GM12892 (cell line): ENCODE measurements at regions not wholly inside any gene's neighbourhood (a gene's known extent, or its start where the extent isn't known, plus 50 kb on each side); places are given as distances from the start of the nearest gene placed in this dataset.
"Not testable (repeated sequence)": the region's sequence is repeated elsewhere in the genome, so short reads cannot be mapped to it uniquely, and the experiment has no call there.

Experiments
- DNase-seq: peaks from one replicate; pipeline ENCODE4 v3.0.0; 2011; ENCODE audit not compliant: insufficient read length
- FAIRE-seq: peaks from 2 replicates; lab custom pipeline; 2011; peaks lifted over from hg19 to GRCh38; lab: Jason Lieb, UNC
- POLR2A ChIP-seq: IDR thresholded peaks from 2 replicates; pipeline ENCODE4 v1.6.1; 2011; ENCODE audit warnings: low read depth, low read length, control low read depth
- POLR2AphosphoS5 ChIP-seq: IDR thresholded peaks from 2 replicates; pipeline ENCODE4 v1.6.1; 2011; ENCODE audit warnings: low read depth, low read length, control low read depth
- TAF1 ChIP-seq: IDR thresholded peaks from 2 replicates; pipeline ENCODE4 v1.6.1; 2011; ENCODE audit warnings: low read depth, mild to moderate bottlenecking, control low read depth, low read length, borderline replicate concordance

- TF ChIP-seq TAF1 (no peak), POLR2A (no peak), POLR2AphosphoS5 (no peak)
- DNase-seq (no peak), FAIRE-seq (no peak)
Observed at GRCh38 chr10:31677195-31678138, 251.2 kb downstream of the ARHGAP12 start.

GRCh38 chr10:31675726-31676125 lies 252.9 kb downstream of the ARHGAP12 start:
- DNase-seq (no peak), FAIRE-seq (no peak)
- no peak for TF ChIP-seq POLR2A
- no peak for TF ChIP-seq TAF1
- TF ChIP-seq POLR2AphosphoS5 = no peak

- FAIRE-seq (no peak), DNase-seq (no peak)
- TF ChIP-seq POLR2A (no peak), TAF1 (no peak), POLR2AphosphoS5 (no peak)
Observed at GRCh38 chr10:31669357-31669756, 259.3 kb downstream of the ARHGAP12 start.

GRCh38 chr10:31668326-31668725 lies 260.3 kb downstream of the ARHGAP12 start:
- DNase-seq (no peak), FAIRE-seq (no peak)
- TF ChIP-seq POLR2AphosphoS5 = no peak
- TF ChIP-seq POLR2A = no peak
- TF ChIP-seq TAF1 = no peak

GRCh38 chr10:31665764-31666279 lies 262.8 kb downstream of the ARHGAP12 start:
- DNase-seq, FAIRE-seq: not testable (repeated sequence)

- DNase-seq (no peak), FAIRE-seq (no peak)
- TF ChIP-seq POLR2A (no peak), TAF1 (no peak), POLR2AphosphoS5 (no peak)
Observed at GRCh38 chr10:31664803-31665202, 263.8 kb downstream of the ARHGAP12 start.

GRCh38 chr10:31664071-31664470 lies 264.6 kb downstream of the ARHGAP12 start:
- not testable (repeated sequence) for DNase-seq, FAIRE-seq

GRCh38 chr10:31660300-31660699 lies 268.3 kb downstream of the ARHGAP12 start:
- FAIRE-seq (no peak), DNase-seq (no peak)
- TF ChIP-seq TAF1 = no peak
- no peak for TF ChIP-seq POLR2A
- no peak for TF ChIP-seq POLR2AphosphoS5

- DNase-seq (no peak), FAIRE-seq (no peak)
- TF ChIP-seq POLR2A (no peak), POLR2AphosphoS5 (no peak), TAF1 (no peak)
Observed at GRCh38 chr10:31659665-31660064, 269.0 kb downstream of the ARHGAP12 start.

GRCh38 chr10:31657434-31657872 lies 271.2 kb downstream of the ARHGAP12 start:
- TF ChIP-seq POLR2AphosphoS5 (no peak), TAF1 (no peak), POLR2A (no peak)
- no peak for DNase-seq
- FAIRE-seq = no peak

- TF ChIP-seq POLR2AphosphoS5 (no peak), TAF1 (no peak), POLR2A (no peak)
- DNase-seq = no peak
- FAIRE-seq = no peak
Observed at GRCh38 chr10:31656851-31657433, 271.7 kb downstream of the ARHGAP12 start.

- no peak for FAIRE-seq
- TF ChIP-seq POLR2AphosphoS5 (no peak), POLR2A (no peak), TAF1 (no peak)
- no peak for DNase-seq
Observed at GRCh38 chr10:31652038-31652437, 276.6 kb downstream of the ARHGAP12 start.
